Hepatocyte (in vitro differentiated cells): ENCODE measurements at regions not wholly inside any gene's neighbourhood (a gene's known extent, or its start where the extent isn't known, plus 50 kb on each side); places are given as distances from the start of the nearest gene placed in this dataset.
A peak's percentile ranks its signal among the peaks of the same experiment; 100 is the strongest.

Experiments
- DNase-seq: peaks from one replicate; pipeline ENCODE4 v3.0.0-alpha.2; 2016; ENCODE audit warnings: low spot score
- H2AFZ ChIP-seq: fragments of 200-600 bp; sonication (generic); 2 replicates; pipeline ENCODE4 v1.6.0; 2016; ENCODE audit warnings: antibody characterized with exemption, mild to moderate bottlenecking
- H3K27ac ChIP-seq: fragments of 200-600 bp; sonication (generic); 2 replicates; pipeline ENCODE4 v1.5.1; 2016; ENCODE audit warnings: mild to moderate bottlenecking
- H3K27me3 ChIP-seq: fragments of 200-600 bp; sonication (generic); 2 replicates; pipeline ENCODE4 v1.6.1; 2016
- H3K36me3 ChIP-seq: fragments of 200-600 bp; sonication (generic); replicated peaks from 2 replicates; pipeline ENCODE4 v1.5.1; 2016; ENCODE audit warnings: low read depth; ENCODE audit not compliant: insufficient read depth
- H3K4me1 ChIP-seq: fragments of 200-600 bp; sonication (generic); 2 replicates; pipeline ENCODE4 v1.5.1; 2016; ENCODE audit warnings: mild to moderate bottlenecking, moderate library complexity; ENCODE audit not compliant: insufficient read depth
- H3K4me2 ChIP-seq: fragments of 200-600 bp; sonication (generic); 2 replicates; pipeline ENCODE4 v1.6.0; 2016
- H3K4me3 ChIP-seq: fragments of 200-600 bp; sonication (generic); 2 replicates; pipeline ENCODE4 v1.5.1; 2016; ENCODE audit warnings: mild to moderate bottlenecking
- H3K79me2 ChIP-seq: fragments of 200-600 bp; sonication (generic); 2 replicates; pipeline ENCODE4 v1.6.0; 2017; ENCODE audit warnings: mild to moderate bottlenecking
- H3K9me2 ChIP-seq: fragments of 200-600 bp; sonication (generic); replicated peaks from 2 replicates; pipeline ENCODE4 v1.6.0; 2017; ENCODE audit warnings: mild to moderate bottlenecking; ENCODE audit not compliant: insufficient read depth
- H3K9me3 ChIP-seq: fragments of 200-600 bp; sonication (generic); 2 replicates; pipeline ENCODE4 v1.5.1; 2016; ENCODE audit warnings: low read depth, mild to moderate bottlenecking
- H4K20me1 ChIP-seq: fragments of 200-600 bp; sonication (generic); 2 replicates; pipeline ENCODE4 v1.6.0; 2016; ENCODE audit warnings: mild to moderate bottlenecking; ENCODE audit not compliant: insufficient read depth, poor library complexity, severe bottlenecking
- CTCF ChIP-seq: fragments of 200-600 bp; sonication (generic); IDR thresholded peaks from 2 replicates; pipeline ENCODE4 v1.5.1; 2016; ENCODE audit warnings: antibody characterized with exemption, mild to moderate bottlenecking; ENCODE audit not compliant: poor library complexity
- EZH2 ChIP-seq: fragments of 200-600 bp; sonication (generic); IDR thresholded peaks from 2 replicates; pipeline ENCODE4 v1.6.1; 2016; ENCODE audit warnings: antibody characterized with exemption, mild to moderate bottlenecking, borderline replicate concordance
- EZH2phosphoT487 ChIP-seq: fragments of 200-600 bp; sonication (generic); IDR thresholded peaks from one replicate; pipeline ENCODE4 v1.6.1; 2018; ENCODE audit warnings: antibody characterized with exemption, mild to moderate bottlenecking, low read depth, moderate library complexity; ENCODE audit not compliant: unreplicated experiment, severe bottlenecking
- WGBS: methylation state at CpG from one replicate; pipeline ENCODE4 v1.1.6; 2016; ENCODE audit warnings: low lambda C conversion rate; ENCODE audit errors: missing lambda C conversion rate; 5-methylcytosine and 5-hydroxymethylcytosine counted together

DNA sequence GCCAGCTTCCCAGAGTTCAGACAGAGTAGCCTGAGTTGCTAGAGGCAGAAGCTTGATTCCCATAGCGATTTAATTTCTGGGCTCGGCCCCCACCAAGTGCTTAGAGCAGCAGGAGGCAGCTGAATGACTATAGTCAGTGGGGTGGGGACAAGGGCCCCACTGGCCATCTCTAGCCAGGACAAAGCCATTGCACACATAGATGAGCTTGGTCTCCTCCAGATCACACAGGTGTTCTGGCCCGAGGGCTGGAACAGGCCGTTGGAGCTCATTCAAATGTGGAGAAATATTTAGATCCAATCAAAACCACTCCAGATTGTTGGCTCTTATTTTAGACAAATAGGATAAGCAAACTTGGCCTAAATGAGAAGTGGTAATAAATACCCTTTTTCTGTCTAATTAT lies 287.3 kb upstream of the NCKAP5 start:
- no peaks in the 10 kb centered on the region for H3K9me2 ChIP-seq
- no peak for DNase-seq
- no peaks in the 10 kb centered on the region for H3K36me3 ChIP-seq
- H3K27me3 ChIP-seq, result no peaks in the 10 kb centered on the region
- WGBS, result 85% methylated on average over 4 of the region's 4 CpGs
- H3K9me3 ChIP-seq, result no peaks in the 10 kb centered on the region
- no peak overlapping the region for H3K27ac ChIP-seq
- no peak overlapping the region for H2AFZ ChIP-seq
- H3K4me2 ChIP-seq, result no peak overlapping the region
- H3K79me2 ChIP-seq, result no peaks in the 10 kb centered on the region
- no peaks in the 10 kb centered on the region for H3K4me1 ChIP-seq
- H3K4me3 ChIP-seq, result no peak overlapping the region
- H4K20me1 ChIP-seq, result no peaks in the 10 kb centered on the region
- TF ChIP-seq EZH2phosphoT487 (no peak), CTCF (no peak), EZH2 (no peak)

DNA sequence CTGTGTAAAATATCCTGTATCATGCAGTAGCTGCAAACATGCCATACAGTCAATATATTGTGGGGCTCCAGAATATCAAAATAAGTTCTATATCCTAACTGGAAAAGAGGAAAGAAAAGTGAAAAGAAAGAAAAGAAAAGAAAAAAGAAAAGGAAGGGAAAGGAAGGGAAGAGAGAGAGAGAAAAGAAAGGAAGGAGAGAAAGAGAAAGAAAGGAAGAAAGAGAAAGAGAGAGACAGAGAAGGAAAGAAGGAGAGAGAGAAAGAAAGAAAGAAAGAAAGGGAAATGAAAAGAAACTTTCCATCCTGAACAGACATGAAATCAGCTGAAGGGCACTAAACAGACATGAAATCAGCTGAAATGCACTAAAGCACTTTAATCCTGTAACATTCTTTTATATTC lies 288.4 kb upstream of the NCKAP5 start:
- Histone ChIP-seq H3K79me2 (no peaks in the 10 kb centered on the region), H3K4me3 (no peak overlapping the region), H3K36me3 (no peaks in the 10 kb centered on the region), H3K9me3 (no peaks in the 10 kb centered on the region), H2AFZ (no peak overlapping the region), H3K27me3 (no peaks in the 10 kb centered on the region), H3K27ac (no peak overlapping the region), H3K4me2 (no peak overlapping the region), H4K20me1 (no peaks in the 10 kb centered on the region), H3K4me1 (no peaks in the 10 kb centered on the region), H3K9me2 (no peaks in the 10 kb centered on the region)
- TF ChIP-seq EZH2phosphoT487 (no peak), CTCF (no peak), EZH2 (no peak)
- DNase-seq, result no peak

GRCh38 chr2:133859578-133859977 lies 291.3 kb upstream of the NCKAP5 start:
- TF ChIP-seq CTCF, result no peak
- no peak for TF ChIP-seq EZH2phosphoT487
- TF ChIP-seq EZH2, result no peak
- WGBS, result 84% methylated on average over 6 of the region's 6 CpGs
- Histone ChIP-seq H2AFZ (no peak overlapping the region), H3K27me3 (no peaks in the 10 kb centered on the region), H3K9me2 (no peaks in the 10 kb centered on the region), H3K4me3 (no peak overlapping the region), H3K4me1 (no peaks in the 10 kb centered on the region), H3K27ac (no peak overlapping the region), H3K4me2 (no peak overlapping the region), H3K9me3 (no peaks in the 10 kb centered on the region), H4K20me1 (no peaks in the 10 kb centered on the region), H3K79me2 (no peaks in the 10 kb centered on the region), H3K36me3 (no peaks in the 10 kb centered on the region)
- DNase-seq, result no peak

- Histone ChIP-seq H4K20me1 (no peaks in the 10 kb centered on the region), H3K36me3 (no peaks in the 10 kb centered on the region), H3K27ac (peak overlapping the region; percentile 36), H3K9me3 (no peaks in the 10 kb centered on the region), H3K4me3 (no peak overlapping the region), H3K4me2 (no peak overlapping the region), H3K79me2 (no peaks in the 10 kb centered on the region), H2AFZ (no peak overlapping the region), H3K4me1 (no peaks in the 10 kb centered on the region), H3K9me2 (no peaks in the 10 kb centered on the region), H3K27me3 (no peaks in the 10 kb centered on the region)
- TF ChIP-seq EZH2phosphoT487 (no peak), CTCF (no peak), EZH2 (no peak)
- WGBS, result 79% methylated on average over 4 of the region's 4 CpGs
- no peak for DNase-seq
Observed at GRCh38 chr2:133862400-133862977, 294.2 kb upstream of the NCKAP5 start.
